Mesenteric fat pad (tissue), 1 donor: ENCODE measurements at regions not wholly inside any gene's neighbourhood (a gene's known extent, or its start where the extent isn't known, plus 50 kb on each side); places are given as distances from the start of the nearest gene placed in this dataset.

Source experiments
- DNase-seq: peaks from one replicate; pipeline ENCODE4 v3.0.0-alpha.2; 2020; ENCODE audit warnings: low spot score
- donor health status: DM: yes; HTN: yes; CAD: no.

- no peak for DNase-seq
Observed at GRCh38 chr7:131899271-131900030, 343.0 kb upstream of the PODXL start.

GRCh38 chr7:131898418-131898817 is 342.0 kb upstream of the PODXL start:
- DNase-seq: no peak

GRCh38 chr7:131897790-131898165 is 341.4 kb upstream of the PODXL start:
- no peak for DNase-seq

- DNase-seq: no peak
Observed at GRCh38 chr7:131897016-131897789, 340.8 kb upstream of the PODXL start.

- DNase-seq: no peak
Observed at GRCh38 chr7:131896165-131896863, 339.9 kb upstream of the PODXL start.

- DNase-seq: no peak
Observed at GRCh38 chr7:131895541-131896164, 339.2 kb upstream of the PODXL start.

GRCh38 chr7:131893631-131894340 is 337.4 kb upstream of the PODXL start:
- DNase-seq: no peak

GRCh38 chr7:131890176-131890575 is 333.7 kb upstream of the PODXL start:
- no peak for DNase-seq

- no peak for DNase-seq
Observed at GRCh38 chr7:131889572-131890150, 333.2 kb upstream of the PODXL start.

GRCh38 chr7:131883769-131884168 is 327.3 kb upstream of the PODXL start:
- no peak for DNase-seq

GRCh38 chr7:131883196-131883595 is 326.8 kb upstream of the PODXL start:
- no peak for DNase-seq

GRCh38 chr7:131882321-131882720 is 325.9 kb upstream of the PODXL start:
- DNase-seq: no peak

- DNase-seq: no peak
Observed at GRCh38 chr7:131880078-131880477, 323.6 kb upstream of the PODXL start.

GRCh38 chr7:131879424-131879823 is 323.0 kb upstream of the PODXL start:
- DNase-seq: no peak

GRCh38 chr7:131878777-131879176 is 322.3 kb upstream of the PODXL start:
- DNase-seq: no peak

GRCh38 chr7:131873581-131873980 is 317.2 kb upstream of the PODXL start:
- DNase-seq: no peak

GRCh38 chr7:131869986-131870385 is 313.6 kb upstream of the PODXL start:
- no peak for DNase-seq

GRCh38 chr7:131869169-131869844 is 312.9 kb upstream of the PODXL start:
- no peak for DNase-seq

- no peak for DNase-seq
Observed at GRCh38 chr7:131867461-131867860, 311.0 kb upstream of the PODXL start.

- no peak for DNase-seq
Observed at GRCh38 chr7:131865911-131866310, 309.5 kb upstream of the PODXL start.
